ENCODE measurements at regions not wholly inside any gene's neighbourhood (a gene's known extent, or its start where the extent isn't known, plus 50 kb on each side); places are given as distances from the start of the nearest gene placed in this dataset.

GRCh38 chr2:201966691-201967438 is 66.8 kb upstream of the FZD7 start:
- ATAC-seq (no peak), DNase-seq (no peak)
- intact Hi-C loops (cut with micrococcal nuclease), result no loop called here

DNA sequence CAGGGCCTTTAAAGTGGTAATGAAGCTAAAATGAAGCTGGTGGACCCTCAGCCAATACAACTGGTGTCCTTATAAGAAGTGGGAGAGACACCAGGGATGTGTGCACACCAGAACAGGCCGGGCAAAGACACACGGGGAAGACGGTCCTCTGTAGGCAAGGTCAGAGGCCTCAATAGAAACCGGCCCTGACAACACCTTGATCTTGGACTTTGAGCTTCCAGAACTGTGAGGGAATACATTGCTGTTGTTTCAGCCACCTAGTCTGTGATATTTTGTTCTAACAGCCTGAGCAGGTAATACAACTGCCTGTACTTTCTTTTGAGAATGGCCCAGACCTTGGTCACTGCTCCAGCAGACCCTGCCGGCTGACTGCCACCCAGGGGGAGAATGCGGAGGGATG is 65.6 kb upstream of the FZD7 start:
- ATAC-seq (no peak), DNase-seq (no peak)
- intact Hi-C loops (cut with micrococcal nuclease), result no loop called here

GRCh38 chr2:201968476-201968875 is 65.2 kb upstream of the FZD7 start:
- ATAC-seq, result no peak
- no peak for DNase-seq
- intact Hi-C loops (cut with micrococcal nuclease), result no loop called here

DNA sequence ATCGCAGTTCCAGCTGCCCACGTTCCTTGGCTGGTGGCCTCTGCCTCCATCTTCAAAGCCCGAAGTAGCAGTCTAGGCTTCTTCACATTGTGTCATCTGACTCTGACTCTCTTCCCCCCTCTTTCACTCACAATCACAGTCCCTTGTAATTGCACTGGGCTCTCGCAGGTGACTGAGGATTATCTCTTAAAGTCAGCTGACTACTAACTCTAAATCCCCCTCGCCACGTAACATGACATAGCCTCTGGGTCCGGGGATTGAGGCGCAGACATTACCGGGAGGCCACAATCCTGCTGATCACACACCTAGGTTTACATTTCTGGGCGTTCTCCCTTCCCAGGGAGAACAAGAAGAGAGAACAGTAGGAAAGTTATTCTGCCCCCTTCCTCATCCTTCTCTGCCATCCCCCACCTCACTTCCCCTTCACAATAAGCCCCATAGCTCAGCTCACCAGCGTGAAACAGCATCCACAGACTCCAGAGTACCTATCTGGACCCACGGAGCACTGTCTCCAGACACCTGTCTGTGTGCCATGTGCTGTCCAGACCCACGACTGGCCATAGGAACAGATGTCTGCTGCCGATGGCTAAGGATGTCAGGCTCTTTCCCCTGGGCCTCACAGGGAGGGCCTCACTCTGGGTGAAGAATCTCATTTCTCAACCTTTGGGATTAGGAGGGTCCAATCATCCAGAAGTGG is 64.3 kb upstream of the FZD7 start:
- no peak for ATAC-seq

GRCh38 chr2:201969938-201970785 is 63.5 kb upstream of the FZD7 start:
- ATAC-seq (no peak), DNase-seq (no peak)
- intact Hi-C loops (cut with micrococcal nuclease), result no loop called here

More for the DNA sequence above, 64.3 kb upstream of the FZD7 start:
- no peak for DNase-seq
- intact Hi-C loops (cut with micrococcal nuclease), result no loop called here

DNA sequence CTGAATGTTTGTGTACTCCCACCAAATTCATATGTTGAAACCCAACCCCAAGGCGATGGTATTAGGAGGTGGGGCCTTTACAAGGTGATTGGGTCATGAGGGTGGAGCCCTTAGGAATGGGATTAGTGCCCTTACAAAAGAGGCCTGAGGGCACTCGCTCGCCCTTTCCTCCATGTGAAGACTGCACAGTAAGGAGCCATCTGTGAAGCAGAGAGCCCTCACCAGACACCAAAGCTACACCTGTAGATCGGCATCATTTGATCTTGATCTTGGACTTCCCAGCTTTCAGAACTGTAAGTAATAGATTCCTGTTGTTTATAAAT is 62.9 kb upstream of the FZD7 start:
- no peak for ATAC-seq
- intact Hi-C loops (cut with micrococcal nuclease), result no loop called here
- no peak for DNase-seq

- DNase-seq (no peak), ATAC-seq (peak; percentile 78)
- intact Hi-C loops (cut with micrococcal nuclease), result no loop called here
These were observed 62.0 kb upstream of the FZD7 start for GRCh38 chr2:201971531-201972228.

GRCh38 chr2:201972621-201973255 is 60.9 kb upstream of the FZD7 start:
- intact Hi-C loops (cut with micrococcal nuclease), result no loop called here
- DNase-seq (no peak), ATAC-seq (no peak)

GRCh38 chr2:201973305-201973928 is 60.2 kb upstream of the FZD7 start:
- intact Hi-C loops (cut with micrococcal nuclease), result no loop called here
- ATAC-seq (no peak), DNase-seq (no peak)

DNA sequence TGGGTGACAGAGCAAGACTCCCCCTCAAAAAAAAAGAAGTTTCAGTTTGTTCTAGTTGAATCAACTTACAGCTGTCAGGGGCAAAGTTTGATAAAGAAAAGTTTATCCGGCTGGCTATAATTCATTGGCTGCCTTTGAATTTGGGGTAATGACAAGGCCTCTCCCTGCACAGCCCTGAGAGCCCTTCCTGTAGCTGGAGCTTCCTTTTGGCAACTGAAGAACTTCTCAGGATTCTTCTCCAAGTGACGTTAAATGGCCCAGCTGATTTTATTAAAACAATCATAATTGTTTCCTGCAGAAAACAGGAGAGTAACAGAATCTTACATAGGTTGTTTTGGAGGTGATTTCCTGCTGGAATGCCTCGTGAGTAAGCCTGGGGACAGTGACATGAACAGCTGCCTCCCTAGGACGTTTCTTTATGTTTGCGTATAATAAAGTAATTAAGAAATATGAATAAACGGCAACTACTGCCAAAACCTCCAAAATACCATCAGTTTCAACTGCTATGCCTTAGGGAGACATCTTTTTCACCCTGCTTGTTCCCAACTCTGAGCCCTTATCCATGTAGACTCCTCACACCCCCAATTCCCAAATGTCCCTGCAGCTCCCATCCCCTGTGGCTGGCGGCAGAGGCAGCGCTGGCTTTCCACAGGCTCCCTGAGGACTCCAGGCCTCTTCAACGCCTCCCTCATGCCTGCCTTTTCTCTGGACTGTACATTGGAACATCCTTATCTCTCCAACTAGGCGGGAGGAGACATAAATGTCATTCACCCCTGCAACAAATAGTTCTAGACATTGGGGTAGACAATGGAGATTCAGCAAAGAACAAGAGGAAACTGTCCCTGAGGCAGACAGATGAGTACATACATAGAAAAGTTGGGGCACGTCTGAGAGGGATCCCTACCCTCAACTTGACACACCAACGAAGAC is 59.2 kb upstream of the FZD7 start:
- ATAC-seq, result no peak
- DNase-seq, result no peak
- intact Hi-C loops (cut with micrococcal nuclease), result no loop called here

GRCh38 chr2:201975434-201975833 is 58.2 kb upstream of the FZD7 start:
- intact Hi-C loops (cut with micrococcal nuclease), result no loop called here
- ATAC-seq (no peak), DNase-seq (no peak)

DNA sequence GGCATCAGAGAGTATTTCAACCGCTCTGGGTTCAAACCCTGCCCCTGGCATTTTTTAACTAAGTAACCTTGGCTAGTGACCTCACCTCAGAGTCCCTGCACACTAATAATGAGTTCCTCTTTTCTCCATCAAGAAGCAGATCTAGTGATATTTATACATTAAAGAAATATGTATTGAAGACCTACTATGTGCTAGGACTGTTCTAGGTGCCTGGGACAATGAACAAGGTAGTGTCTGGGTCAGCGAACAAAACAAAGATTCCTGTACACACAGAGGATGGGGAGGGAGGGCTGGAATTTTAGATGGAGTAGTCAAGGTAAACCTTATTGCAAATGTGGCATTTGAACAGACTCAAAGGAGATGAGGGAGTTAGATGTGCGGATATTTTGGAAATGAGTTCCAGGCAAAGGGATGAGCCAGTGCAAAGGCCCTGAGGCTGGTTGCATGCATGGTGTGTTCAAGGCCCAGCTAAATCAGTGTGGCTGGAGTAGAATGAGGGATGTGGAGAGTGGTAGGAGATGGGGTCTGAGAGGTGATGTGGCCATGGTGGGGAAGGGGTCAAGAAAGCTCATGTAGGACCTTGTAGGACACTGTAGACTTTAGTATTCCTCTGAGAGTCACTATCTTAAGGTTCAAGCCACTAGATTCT is 57.6 kb upstream of the FZD7 start:
- intact Hi-C loops (cut with micrococcal nuclease), result no loop called here
- no peak for ATAC-seq
- DNase-seq, result no peak

DNA sequence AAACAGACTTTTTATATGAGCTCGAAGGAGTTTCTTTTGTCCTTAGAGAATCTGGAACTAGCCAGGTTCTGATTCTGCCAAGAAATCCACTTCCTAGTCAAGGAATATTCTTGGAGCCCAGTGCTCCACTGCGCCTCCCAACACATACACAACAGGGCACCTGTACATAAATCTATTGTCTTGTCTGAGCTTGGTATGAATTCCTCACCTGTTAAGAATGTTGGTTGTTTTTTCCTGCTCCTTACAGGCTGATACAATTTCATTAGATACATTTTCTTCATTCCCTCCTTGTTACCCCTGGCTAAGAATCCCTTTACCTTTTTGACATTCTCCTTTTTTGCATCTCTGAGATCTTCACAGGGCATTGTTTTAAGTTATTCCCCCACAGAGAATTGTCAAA is 56.0 kb upstream of the FZD7 start:
- no peak for ATAC-seq
- DNase-seq, result no peak
- intact Hi-C loops (cut with micrococcal nuclease), result no loop called here

- ATAC-seq (no peak), DNase-seq (no peak)
- intact Hi-C loops (cut with micrococcal nuclease), result no loop called here
These were observed 55.3 kb upstream of the FZD7 start for GRCh38 chr2:201978333-201978732.

GRCh38 chr2:201978986-201979385 is 54.7 kb upstream of the FZD7 start:
- DNase-seq (no peak), ATAC-seq (peak; percentile 48)
- intact Hi-C loops (cut with micrococcal nuclease), result no loop called here

GRCh38 chr2:201980389-201980821 is 53.2 kb upstream of the FZD7 start:
- DNase-seq, result no peak
- ATAC-seq, result no peak
- intact Hi-C loops (cut with micrococcal nuclease), result no loop called here

- ATAC-seq (no peak), DNase-seq (no peak)
- intact Hi-C loops (cut with micrococcal nuclease), result no loop called here
These were observed 52.7 kb upstream of the FZD7 start for GRCh38 chr2:201980946-201981345.

Data from left ventricle myocardium superior (tissue), 1 donor.